ENCODE measurements at regions not wholly inside any gene's neighbourhood (a gene's known extent, or its start where the extent isn't known, plus 50 kb on each side); places are given as distances from the start of the nearest gene placed in this dataset.

DNA sequence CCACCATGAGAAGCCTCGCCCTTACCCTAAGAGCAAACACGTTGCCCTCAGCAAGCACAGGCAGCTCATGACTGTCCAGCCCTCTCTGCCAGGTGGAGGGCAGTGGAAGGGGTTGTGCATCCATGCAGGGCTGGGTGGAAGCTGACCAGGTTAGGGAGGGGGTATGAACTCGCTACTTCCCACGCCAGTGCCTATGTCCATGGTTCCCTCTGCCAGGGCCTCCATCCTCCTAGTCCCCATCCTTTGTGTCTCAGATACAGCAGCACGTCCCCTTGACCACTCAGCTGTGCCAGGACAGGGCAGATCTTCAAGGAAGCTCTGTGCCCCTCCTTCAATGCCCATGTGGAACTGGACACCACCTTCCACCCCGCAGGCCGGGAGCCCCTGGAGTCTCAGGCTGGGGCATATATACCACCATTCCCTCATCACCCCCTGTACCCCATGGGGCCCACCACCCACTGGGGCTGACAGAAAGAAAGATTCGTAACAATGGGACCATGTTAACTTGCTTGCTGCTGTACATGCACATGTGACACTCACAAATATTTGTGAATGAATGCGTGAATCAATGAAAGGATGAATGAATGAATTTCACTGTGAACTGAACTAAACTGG, 90.7 kb downstream of the ANKRD60 start:
- TF ChIP-seq, protein P1, sequence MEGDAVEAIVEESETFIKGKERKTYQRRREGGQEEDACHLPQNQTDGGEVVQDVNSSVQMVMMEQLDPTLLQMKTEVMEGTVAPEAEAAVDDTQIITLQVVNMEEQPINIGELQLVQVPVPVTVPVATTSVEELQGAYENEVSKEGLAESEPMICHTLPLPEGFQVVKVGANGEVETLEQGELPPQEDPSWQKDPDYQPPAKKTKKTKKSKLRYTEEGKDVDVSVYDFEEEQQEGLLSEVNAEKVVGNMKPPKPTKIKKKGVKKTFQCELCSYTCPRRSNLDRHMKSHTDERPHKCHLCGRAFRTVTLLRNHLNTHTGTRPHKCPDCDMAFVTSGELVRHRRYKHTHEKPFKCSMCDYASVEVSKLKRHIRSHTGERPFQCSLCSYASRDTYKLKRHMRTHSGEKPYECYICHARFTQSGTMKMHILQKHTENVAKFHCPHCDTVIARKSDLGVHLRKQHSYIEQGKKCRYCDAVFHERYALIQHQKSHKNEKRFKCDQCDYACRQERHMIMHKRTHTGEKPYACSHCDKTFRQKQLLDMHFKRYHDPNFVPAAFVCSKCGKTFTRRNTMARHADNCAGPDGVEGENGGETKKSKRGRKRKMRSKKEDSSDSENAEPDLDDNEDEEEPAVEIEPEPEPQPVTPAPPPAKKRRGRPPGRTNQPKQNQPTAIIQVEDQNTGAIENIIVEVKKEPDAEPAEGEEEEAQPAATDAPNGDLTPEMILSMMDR (conservative IDR thresholded peaks at IDR 0.05; ENCODE audit: low read length): no peak
- TF ChIP-seq EZH2phosphoT487 (IDR thresholded peaks at IDR 0.05; ENCODE audit: borderline replicate concordance): no peak
